IMR-90 (cell line): ENCODE measurements at regions not wholly inside any gene's neighbourhood (a gene's known extent, or its start where the extent isn't known, plus 50 kb on each side); places are given as distances from the start of the nearest gene placed in this dataset.

Experiments
- ATAC-seq: fragments of 200-7000 bp; cut with Tn5 transposase; 2 replicates; pipeline ENCODE4 v1.9.1; 2020; ENCODE audit warnings: low read depth, mild to moderate bottlenecking, moderate library complexity
- BruUV-seq: library from RNA; stranded (reverse); fragments of 400-500 nt; replicated peaks from 2 replicates; lab custom pipeline; 2021; lab: Mats Ljungman, UMichigan
- CTCF ChIA-PET: fragments of 300-600 bp; formaldehyde crosslinking; extraction: SDS; loops from one replicate; lab custom pipeline; 2021; ENCODE audit warnings: antibody characterized with exemption; lab: Yijun Ruan, JAX
- POLR2A ChIA-PET: fragments of 300-600 bp; sonication (Branson Sonifier 250); formaldehyde crosslinking; loops from one replicate; lab custom pipeline; 2022; ENCODE audit warnings: antibody characterized with exemption; ENCODE audit not compliant: unreplicated experiment; lab: Charles Lee
- DNase-seq: peaks from one replicate; pipeline ENCODE4 v3.0.0; 2013
- H2AFZ ChIP-seq: replicated peaks from 2 replicates; pipeline ENCODE3; 2013; ENCODE audit warnings: low read length, mild to moderate bottlenecking; ENCODE audit not compliant: poor library complexity
- H2AK5ac ChIP-seq: 2 replicates; pipeline ENCODE4 v1.6.1; 2013; ENCODE audit warnings: low read depth, low read length, inconsistent platforms
- H2AK9ac ChIP-seq: replicated peaks from 2 replicates; pipeline ENCODE3; 2013; ENCODE audit warnings: mild to moderate bottlenecking, low read depth, low read length, moderate library complexity; ENCODE audit not compliant: poor library complexity
- H2BK120ac ChIP-seq: 2 replicates; pipeline ENCODE4 v1.6.1; 2013; ENCODE audit warnings: low read depth, low read length, inconsistent platforms
- H2BK15ac ChIP-seq: 3 replicates; pipeline ENCODE4 v1.6.1; 2013; ENCODE audit warnings: low read depth, low read length, inconsistent platforms
- H2BK20ac ChIP-seq: 2 replicates; pipeline ENCODE4 v1.6.1; 2013; ENCODE audit warnings: low read depth, mild to moderate bottlenecking, inconsistent platforms, low read length, moderate library complexity
- H2BK5ac ChIP-seq: 2 replicates; pipeline ENCODE4 v1.6.1; 2013; ENCODE audit warnings: mild to moderate bottlenecking, low read depth, low read length, inconsistent platforms; ENCODE audit not compliant: poor library complexity, severe bottlenecking
- H3K14ac ChIP-seq: replicated peaks from 2 replicates; pipeline ENCODE4 v1.6.1; 2013; ENCODE audit warnings: low read depth, low read length, inconsistent platforms
- H3K18ac ChIP-seq: 2 replicates; pipeline ENCODE4 v1.6.1; 2013; ENCODE audit warnings: low read depth, low read length, control low read depth
- H3K23ac ChIP-seq: 2 replicates; pipeline ENCODE4 v1.6.1; 2013; ENCODE audit warnings: low read depth, low read length, inconsistent platforms
- H3K27ac ChIP-seq: 2 replicates; pipeline ENCODE4 v1.5.1; 2013; ENCODE audit warnings: mild to moderate bottlenecking, control low read depth, low read length; ENCODE audit not compliant: insufficient read depth
- H3K27me3 ChIP-seq: 2 replicates; pipeline ENCODE4 v1.6.1; 2013; ENCODE audit warnings: low read length; ENCODE audit not compliant: control insufficient read depth, insufficient read depth
- H3K36me3 ChIP-seq: 2 replicates; pipeline ENCODE4 v1.6.1; 2013; ENCODE audit warnings: low read length, mixed read lengths; ENCODE audit not compliant: control insufficient read depth, insufficient read depth
- H3K4ac ChIP-seq: 2 replicates; pipeline ENCODE4 v1.6.1; 2013; ENCODE audit warnings: low read depth, low read length, inconsistent platforms
- H3K4me1 ChIP-seq: 2 replicates; pipeline ENCODE4 v1.6.1; 2013; ENCODE audit warnings: low read length, mixed read lengths; ENCODE audit not compliant: control insufficient read depth, insufficient read depth
- H3K4me2 ChIP-seq: 2 replicates; pipeline ENCODE4 v1.6.1; 2013; ENCODE audit warnings: low read depth, mild to moderate bottlenecking, control low read depth, low read length, moderate library complexity
- H3K4me3 ChIP-seq: 2 replicates; pipeline ENCODE4 v1.5.1; 2013; ENCODE audit warnings: low read depth, mild to moderate bottlenecking, control low read depth, low read length, moderate library complexity; ENCODE audit not compliant: insufficient read depth
- H3K56ac ChIP-seq: 2 replicates; pipeline ENCODE4 v1.6.1; 2013; ENCODE audit warnings: low read length, inconsistent platforms; ENCODE audit not compliant: insufficient read depth; ENCODE audit errors: extremely low read depth
- H3K79me1 ChIP-seq, 2 experiments: 2 replicates each; pipeline ENCODE4 v1.6.1; 2013; ENCODE audit warnings: low read length in 2 of 2, inconsistent platforms in 1 of 2, low read depth in 1 of 2
- H3K9ac ChIP-seq: 2 replicates; pipeline ENCODE4 v1.6.1; 2013; ENCODE audit warnings: low read depth, low read length, control low read depth
- H3K9me1 ChIP-seq: 2 replicates; pipeline ENCODE4 v1.6.1; 2013; ENCODE audit warnings: low read length, inconsistent platforms; ENCODE audit not compliant: insufficient read depth
- H3K9me3 ChIP-seq: 2 replicates; pipeline ENCODE4 v1.6.1; 2013; ENCODE audit warnings: low read length; ENCODE audit not compliant: control insufficient read depth, insufficient read depth
- H4K20me1 ChIP-seq: 2 replicates; pipeline ENCODE4 v1.6.1; 2013; ENCODE audit warnings: low read length, inconsistent platforms; ENCODE audit not compliant: insufficient read depth
- H4K5ac ChIP-seq: 2 replicates; pipeline ENCODE4 v1.6.1; 2013; ENCODE audit warnings: mild to moderate bottlenecking, low read depth, low read length, control low read depth
- H4K8ac ChIP-seq, 2 experiments: 2 replicates each; pipeline ENCODE4 v1.6.1; 2013; ENCODE audit warnings: low read depth in 2 of 2, low read length in 2 of 2, control low read depth in 1 of 2, inconsistent platforms in 1 of 2
- H4K91ac ChIP-seq: 2 replicates; pipeline ENCODE4 v1.6.1; 2013; ENCODE audit warnings: low read depth, low read length, inconsistent platforms; ENCODE audit not compliant: insufficient read depth
- BHLHE40 ChIP-seq: fragments of 150-350 bp; IDR thresholded peaks from 2 replicates; pipeline ENCODE4 v1.6.1; 2016; ENCODE audit warnings: mild to moderate bottlenecking, low read depth, low read length
- CEBPB ChIP-seq: IDR thresholded peaks from 2 replicates; pipeline ENCODE4 v1.6.1; 2012; ENCODE audit warnings: low read depth, low read length, improper control_type of control experiment
- CHD1 ChIP-seq: IDR thresholded peaks from 2 replicates; pipeline ENCODE4 v1.6.1; 2012; ENCODE audit warnings: low read depth, low read length, improper control_type of control experiment
- CTCF ChIP-seq: conservative IDR thresholded peaks from 2 replicates; pipeline ENCODE4 v1.5.1; 2012; ENCODE audit warnings: mild to moderate bottlenecking, low read depth, low read length, improper control_type of control experiment
- ELK1 ChIP-seq: fragments of 150-350 bp; IDR thresholded peaks from 2 replicates; pipeline ENCODE4 v1.6.1; 2016; ENCODE audit warnings: low read depth, mild to moderate bottlenecking, low read length, moderate library complexity, borderline replicate concordance
- FOS ChIP-seq: fragments of 150-350 bp; IDR thresholded peaks from 2 replicates; pipeline ENCODE4 v1.6.1; 2016; ENCODE audit warnings: low read depth, low read length
- MAFK ChIP-seq: IDR thresholded peaks from 2 replicates; pipeline ENCODE4 v1.6.1; 2012; ENCODE audit warnings: low read depth, low read length, improper control_type of control experiment
- MAZ ChIP-seq: IDR thresholded peaks from 2 replicates; pipeline ENCODE4 v1.6.1; 2012; ENCODE audit warnings: low read depth, mild to moderate bottlenecking, low read length, improper control_type of control experiment, moderate library complexity, borderline replicate concordance
- MXI1 ChIP-seq: IDR thresholded peaks from 2 replicates; pipeline ENCODE4 v1.6.1; 2012; ENCODE audit warnings: low read depth, mild to moderate bottlenecking, low read length, moderate library complexity, borderline replicate concordance
- NFE2L2 ChIP-seq: fragments of 150-350 bp; IDR thresholded peaks from 2 replicates; pipeline ENCODE4 v1.6.1; 2016; ENCODE audit warnings: low read depth, mild to moderate bottlenecking, low read length
- POLR2A ChIP-seq: IDR thresholded peaks from 2 replicates; pipeline ENCODE4 v1.6.1; 2012; ENCODE audit warnings: mild to moderate bottlenecking, low read depth, low read length
- RAD21 ChIP-seq: IDR thresholded peaks from 2 replicates; pipeline ENCODE4 v1.6.1; 2012; ENCODE audit warnings: low read length, improper control_type of control experiment
- RCOR1 ChIP-seq: IDR thresholded peaks from 2 replicates; pipeline ENCODE4 v1.6.1; 2012; ENCODE audit warnings: mild to moderate bottlenecking, low read length, improper control_type of control experiment; ENCODE audit not compliant: insufficient replicate concordance
- RFX5 ChIP-seq: IDR thresholded peaks from 2 replicates; pipeline ENCODE4 v1.8.0; 2012; ENCODE audit warnings: low read depth, mild to moderate bottlenecking, low read length, moderate library complexity
- USF2 ChIP-seq: fragments of 150-350 bp; IDR thresholded peaks from 2 replicates; pipeline ENCODE4 v1.6.1; 2017; ENCODE audit warnings: mild to moderate bottlenecking, antibody characterized with exemption, low read length, low read depth
- whole genome bisulfite sequencing, 2 experiments: methylation state at CpG; one replicate each; pipeline versions ENCODE4 v1.1.5 to v1.1.7; 2013; ENCODE audit warnings: missing lambda C conversion rate in 2 of 2; ENCODE audit not compliant: insufficient read length in 1 of 2; ENCODE audit errors: extremely low coverage in 2 of 2; 5-methylcytosine and 5-hydroxymethylcytosine counted together
- dilution Hi-C: fragments of 300-500 bp; cut with HindIII; formaldehyde crosslinking; loops from one replicate; pipeline ENCODE4 v1.14.3; 2018; ENCODE audit warnings: low sequenced_read_pairs; ENCODE audit not compliant: unreplicated experiment
- in situ Hi-C: fragments of 300-500 bp; cut with MboI; formaldehyde crosslinking; loops from 3 replicates; pipeline ENCODE4 v1.14.3; 2019; ENCODE audit warnings: low sequenced_read_pairs, inconsistent platforms, mixed read lengths
- intact Hi-C: fragments of 100-400 bp; cut with micrococcal nuclease; formaldehyde crosslinking; loops from 2 replicates; pipeline ENCODE4 v1.10.0; 2022

GRCh38 chr10:28160866-28161405, 141.9 kb downstream of the MPP7 start:
- no peak overlapping the region for H3K14ac ChIP-seq
- no peak overlapping the region for H2AK5ac ChIP-seq
- no peak overlapping the region for H3K4me2 ChIP-seq
- dilution Hi-C loops (no loop called here), intact Hi-C loops (no loop called here), in situ Hi-C loops (no loop called here)
- H3K9ac ChIP-seq = no peak overlapping the region
- H2BK5ac ChIP-seq = no peak overlapping the region
- H4K91ac ChIP-seq = no peak overlapping the region
- H3K4me3 ChIP-seq = no peak overlapping the region
- H3K27ac ChIP-seq = no peak overlapping the region
- no peak overlapping the region for H2AK9ac ChIP-seq
- no peaks in the 10 kb centered on the region for H3K79me1 ChIP-seq
- DNase-seq (no peak), ATAC-seq (no peak)
- H3K27me3 ChIP-seq = no peaks in the 10 kb centered on the region
- no peak overlapping the region; a peak in 1 of 4 replicates for H4K8ac ChIP-seq
- H3K23ac ChIP-seq = no peak overlapping the region
- H2BK120ac ChIP-seq = no peak overlapping the region
- no TSS peak for BruUV-seq
- ChIA-PET CTCF (no interaction called here), POLR2A (no interaction called here)
- no peak overlapping the region for H2AFZ ChIP-seq
- H2BK20ac ChIP-seq = no peak overlapping the region
- no peaks in the 10 kb centered on the region for H3K9me3 ChIP-seq
- H2BK15ac ChIP-seq = no peak overlapping the region
- H3K56ac ChIP-seq = no peak overlapping the region
- no peak overlapping the region for H3K4ac ChIP-seq
- WGBS, 2 experiments = no CpG with 5 or more reads among the region's 6 CpGs
- TF ChIP-seq NFE2L2 (no peak), RAD21 (no peak), USF2 (no peak), RCOR1 (no peak), POLR2A (no peak), MXI1 (no peak), BHLHE40 (no peak), FOS (no peak), MAZ (no peak), RFX5 (no peak), CHD1 (no peak), CTCF (no peak), MAFK (no peak), CEBPB (no peak), ELK1 (no peak)
- no peaks in the 10 kb centered on the region for H3K9me1 ChIP-seq
- H4K20me1 ChIP-seq = no peaks in the 10 kb centered on the region
- no peak overlapping the region for H4K5ac ChIP-seq
- H3K18ac ChIP-seq = no peak overlapping the region
- H3K4me1 ChIP-seq = no peaks in the 10 kb centered on the region
- H3K36me3 ChIP-seq = no peaks in the 10 kb centered on the region
